ENCODE measurements at regions not wholly inside any gene's neighbourhood (a gene's known extent, or its start where the extent isn't known, plus 50 kb on each side); places are given as distances from the start of the nearest gene placed in this dataset.
"Not testable (repeated sequence)": the region's sequence is repeated elsewhere in the genome, so short reads cannot be mapped to it uniquely, and the experiment has no call there.

DNA sequence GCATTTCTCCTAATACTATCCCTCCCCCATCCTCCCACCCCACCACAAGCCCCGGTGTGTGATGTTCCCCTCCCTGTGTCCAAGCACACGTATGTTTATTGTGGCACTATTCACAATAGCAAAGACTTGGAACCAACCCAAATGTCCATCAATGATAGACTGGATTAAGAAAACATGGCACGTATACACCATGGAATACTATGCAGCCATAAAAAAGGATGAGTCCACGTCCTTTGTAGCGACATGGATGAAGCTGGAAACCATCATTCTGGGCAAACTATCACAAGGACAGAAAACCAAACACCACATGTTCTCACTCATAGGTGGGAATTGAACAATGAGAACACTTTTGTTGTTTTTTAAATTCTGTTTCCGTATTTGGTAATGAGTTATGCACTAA lies 2294.6 kb upstream of the AGA start:
- H3K27me3 ChIP-seq (ENCODE audit: low read length); H3K4me3 ChIP-seq (ENCODE audit: low read length); H3K9ac ChIP-seq (ENCODE audit: low read length); H3K79me2 ChIP-seq (ENCODE audit: low read length); H2AFZ ChIP-seq (ENCODE audit: low read length); H3K27ac ChIP-seq (ENCODE audit: low read length); H4K20me1 ChIP-seq (ENCODE audit: insufficient read depth, low read depth, low read length); H3K9me3 ChIP-seq (ENCODE audit: low read length); H3K4me2 ChIP-seq (ENCODE audit: low read depth, low read length, poor library complexity, severe bottlenecking); DNase-seq; H3K9me2 ChIP-seq (replicated peaks; ENCODE audit: insufficient read depth, low read length); H3K36me3 ChIP-seq (ENCODE audit: insufficient read depth, low read length); H3K4me1 ChIP-seq (ENCODE audit: low read length): not testable (repeated sequence)

- H3K27ac ChIP-seq (ENCODE audit: low read length), result no peak overlapping the region
- H3K9ac ChIP-seq (ENCODE audit: low read length), result no peak overlapping the region
- no peaks in the 10 kb centered on the region for H3K36me3 ChIP-seq (ENCODE audit: insufficient read depth, low read length)
- DNase-seq, result no peak
- H3K4me2 ChIP-seq (ENCODE audit: low read depth, low read length, poor library complexity, severe bottlenecking), result no peak overlapping the region
- H3K4me1 ChIP-seq (ENCODE audit: low read length), result no peaks in the 10 kb centered on the region
- H3K9me3 ChIP-seq (ENCODE audit: low read length), result no peaks in the 10 kb centered on the region
- H3K27me3 ChIP-seq (ENCODE audit: low read length), result no peaks in the 10 kb centered on the region
- H3K4me3 ChIP-seq (ENCODE audit: low read length), result no peak overlapping the region
- H2AFZ ChIP-seq (ENCODE audit: low read length), result no peak overlapping the region
- H4K20me1 ChIP-seq (ENCODE audit: insufficient read depth, low read depth, low read length), result no peaks in the 10 kb centered on the region
- H3K9me2 ChIP-seq (replicated peaks; ENCODE audit: insufficient read depth, low read length), result no peaks in the 10 kb centered on the region
- H3K79me2 ChIP-seq (ENCODE audit: low read length), result no peaks in the 10 kb centered on the region
Measured at GRCh38 chr4:179738822-179739221, 2296.6 kb upstream of the AGA start.

- H3K36me3 ChIP-seq (ENCODE audit: insufficient read depth, low read length), result no peaks in the 10 kb centered on the region
- H3K27me3 ChIP-seq (ENCODE audit: low read length), result no peaks in the 10 kb centered on the region
- H3K4me2 ChIP-seq (ENCODE audit: low read depth, low read length, poor library complexity, severe bottlenecking), result no peak overlapping the region
- no peaks in the 10 kb centered on the region for H3K79me2 ChIP-seq (ENCODE audit: low read length)
- no peak overlapping the region for H3K4me3 ChIP-seq (ENCODE audit: low read length)
- H2AFZ ChIP-seq (ENCODE audit: low read length), result no peak overlapping the region
- H3K9ac ChIP-seq (ENCODE audit: low read length), result no peak overlapping the region
- no peaks in the 10 kb centered on the region for H3K9me3 ChIP-seq (ENCODE audit: low read length)
- H3K9me2 ChIP-seq (replicated peaks; ENCODE audit: insufficient read depth, low read length), result no peaks in the 10 kb centered on the region
- DNase-seq, result no peak
- no peaks in the 10 kb centered on the region for H4K20me1 ChIP-seq (ENCODE audit: insufficient read depth, low read depth, low read length)
- no peaks in the 10 kb centered on the region for H3K4me1 ChIP-seq (ENCODE audit: low read length)
- no peak overlapping the region for H3K27ac ChIP-seq (ENCODE audit: low read length)
Measured at GRCh38 chr4:179747218-179747910, 2305.1 kb upstream of the AGA start.

- H4K20me1 ChIP-seq (ENCODE audit: insufficient read depth, low read depth, low read length), result no peaks in the 10 kb centered on the region
- no peaks in the 10 kb centered on the region for H3K36me3 ChIP-seq (ENCODE audit: insufficient read depth, low read length)
- no peaks in the 10 kb centered on the region for H3K27me3 ChIP-seq (ENCODE audit: low read length)
- no peak overlapping the region for H3K4me3 ChIP-seq (ENCODE audit: low read length)
- H3K9ac ChIP-seq (ENCODE audit: low read length), result no peak overlapping the region
- H3K9me2 ChIP-seq (replicated peaks; ENCODE audit: insufficient read depth, low read length), result no peaks in the 10 kb centered on the region
- H2AFZ ChIP-seq (ENCODE audit: low read length), result no peak overlapping the region
- H3K79me2 ChIP-seq (ENCODE audit: low read length), result no peaks in the 10 kb centered on the region
- DNase-seq, result no peak
- H3K4me2 ChIP-seq (ENCODE audit: low read depth, low read length, poor library complexity, severe bottlenecking), result no peak overlapping the region
- no peak overlapping the region for H3K27ac ChIP-seq (ENCODE audit: low read length)
- no peaks in the 10 kb centered on the region for H3K4me1 ChIP-seq (ENCODE audit: low read length)
- H3K9me3 ChIP-seq (ENCODE audit: low read length), result no peaks in the 10 kb centered on the region
Measured at GRCh38 chr4:179748837-179749236, 2306.6 kb upstream of the AGA start.

DNA sequence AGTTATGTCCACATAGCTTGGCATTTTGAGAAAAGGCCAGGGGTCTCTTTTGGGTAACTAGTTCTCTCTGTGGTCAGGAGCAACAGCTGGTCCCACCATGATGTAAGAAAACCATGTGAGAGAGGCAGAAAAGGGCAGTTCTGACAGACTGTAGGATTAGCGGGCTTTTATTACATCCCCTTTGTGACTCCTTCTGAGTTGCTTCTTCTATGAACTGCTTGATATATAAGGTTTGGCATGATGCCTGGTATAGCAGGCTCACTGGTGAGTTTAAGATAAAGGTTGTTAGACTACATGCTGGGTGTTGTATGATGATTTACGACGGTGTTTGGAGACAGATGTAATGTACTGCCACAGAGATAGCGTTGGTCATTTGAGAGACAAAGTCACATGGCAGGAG lies 2308.1 kb upstream of the AGA start:
- no peaks in the 10 kb centered on the region for H3K9me3 ChIP-seq (ENCODE audit: low read length)
- H3K9me2 ChIP-seq (replicated peaks; ENCODE audit: insufficient read depth, low read length), result no peaks in the 10 kb centered on the region
- H3K4me2 ChIP-seq (ENCODE audit: low read depth, low read length, poor library complexity, severe bottlenecking), result no peak overlapping the region
- H3K79me2 ChIP-seq (ENCODE audit: low read length), result no peaks in the 10 kb centered on the region
- no peak overlapping the region for H3K9ac ChIP-seq (ENCODE audit: low read length)
- H3K4me1 ChIP-seq (ENCODE audit: low read length), result no peaks in the 10 kb centered on the region
- no peaks in the 10 kb centered on the region for H3K27me3 ChIP-seq (ENCODE audit: low read length)
- no peak overlapping the region for H2AFZ ChIP-seq (ENCODE audit: low read length)
- DNase-seq, result no peak
- no peak overlapping the region for H3K4me3 ChIP-seq (ENCODE audit: low read length)
- H4K20me1 ChIP-seq (ENCODE audit: insufficient read depth, low read depth, low read length), result no peaks in the 10 kb centered on the region
- no peaks in the 10 kb centered on the region for H3K36me3 ChIP-seq (ENCODE audit: insufficient read depth, low read length)
- no peak overlapping the region for H3K27ac ChIP-seq (ENCODE audit: low read length)

DNA sequence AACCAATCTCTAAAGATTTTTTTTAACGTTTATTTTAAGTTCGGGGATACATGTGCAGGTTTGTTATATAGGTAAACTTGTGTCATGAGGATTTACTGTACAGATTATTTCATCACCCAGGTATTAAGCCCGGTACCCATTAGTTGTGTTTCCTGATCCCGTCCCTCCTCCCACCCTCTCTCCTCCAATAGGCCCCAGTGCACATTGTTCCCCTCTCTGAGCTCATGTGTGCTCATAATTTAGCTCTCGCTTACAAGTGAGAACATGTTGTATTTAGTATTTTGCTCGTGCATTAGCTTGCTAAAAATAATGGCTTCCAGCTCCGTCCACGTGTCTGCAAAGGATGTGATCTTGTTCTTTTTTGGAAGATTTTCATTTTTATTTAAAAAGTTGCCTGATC lies 2309.4 kb upstream of the AGA start:
- H3K27ac ChIP-seq (ENCODE audit: low read length), result no peak overlapping the region
- H3K4me1 ChIP-seq (ENCODE audit: low read length), result no peaks in the 10 kb centered on the region
- no peaks in the 10 kb centered on the region for H3K9me2 ChIP-seq (replicated peaks; ENCODE audit: insufficient read depth, low read length)
- H3K79me2 ChIP-seq (ENCODE audit: low read length), result no peaks in the 10 kb centered on the region
- no peaks in the 10 kb centered on the region for H3K27me3 ChIP-seq (ENCODE audit: low read length)
- H3K9ac ChIP-seq (ENCODE audit: low read length), result no peak overlapping the region
- H2AFZ ChIP-seq (ENCODE audit: low read length), result no peak overlapping the region
- no peak overlapping the region for H3K4me3 ChIP-seq (ENCODE audit: low read length)
- H3K36me3 ChIP-seq (ENCODE audit: insufficient read depth, low read length), result no peaks in the 10 kb centered on the region
- H4K20me1 ChIP-seq (ENCODE audit: insufficient read depth, low read depth, low read length), result no peaks in the 10 kb centered on the region
- H3K9me3 ChIP-seq (ENCODE audit: low read length), result no peaks in the 10 kb centered on the region
- DNase-seq, result no peak
- H3K4me2 ChIP-seq (ENCODE audit: low read depth, low read length, poor library complexity, severe bottlenecking), result no peak overlapping the region

GRCh38 chr4:179755322-179755721 lies 2313.1 kb upstream of the AGA start:
- DNase-seq, result no peak
- H3K4me3 ChIP-seq (ENCODE audit: low read length), result no peak overlapping the region
- H3K27me3 ChIP-seq (ENCODE audit: low read length), result no peaks in the 10 kb centered on the region
- H3K9me3 ChIP-seq (ENCODE audit: low read length), result no peaks in the 10 kb centered on the region
- no peak overlapping the region for H3K9ac ChIP-seq (ENCODE audit: low read length)
- no peaks in the 10 kb centered on the region for H4K20me1 ChIP-seq (ENCODE audit: insufficient read depth, low read depth, low read length)
- H3K9me2 ChIP-seq (replicated peaks; ENCODE audit: insufficient read depth, low read length), result no peaks in the 10 kb centered on the region
- H3K27ac ChIP-seq (ENCODE audit: low read length), result no peak overlapping the region
- H3K79me2 ChIP-seq (ENCODE audit: low read length), result no peaks in the 10 kb centered on the region
- H3K4me1 ChIP-seq (ENCODE audit: low read length), result no peaks in the 10 kb centered on the region
- H3K4me2 ChIP-seq (ENCODE audit: low read depth, low read length, poor library complexity, severe bottlenecking), result no peak overlapping the region
- no peaks in the 10 kb centered on the region for H3K36me3 ChIP-seq (ENCODE audit: insufficient read depth, low read length)
- H2AFZ ChIP-seq (ENCODE audit: low read length), result no peak overlapping the region

DNA sequence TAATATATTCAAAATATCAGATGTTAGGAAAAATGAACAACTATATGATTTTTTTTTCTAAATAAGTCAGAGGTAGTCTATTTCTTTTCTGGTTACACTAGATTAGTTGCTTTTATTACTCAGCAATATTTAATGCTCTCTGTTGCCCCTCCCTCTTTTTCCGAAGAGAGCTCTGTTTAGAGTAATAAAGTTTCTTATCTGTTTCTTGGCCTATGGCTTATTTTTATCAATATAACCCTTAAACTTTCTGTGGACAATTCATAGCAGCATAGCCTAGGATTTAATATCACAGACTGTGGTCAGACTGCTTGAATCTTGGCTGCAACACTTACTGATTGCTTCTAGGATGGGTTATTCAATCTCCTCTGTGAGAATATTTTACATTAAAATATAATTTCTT lies 2315.4 kb upstream of the AGA start:
- Histone ChIP-seq H3K9ac (ENCODE audit: low read length) (no peak overlapping the region), H3K27ac (ENCODE audit: low read length) (no peak overlapping the region), H3K4me1 (ENCODE audit: low read length) (no peaks in the 10 kb centered on the region), H4K20me1 (ENCODE audit: insufficient read depth, low read depth, low read length) (no peaks in the 10 kb centered on the region), H3K79me2 (ENCODE audit: low read length) (no peaks in the 10 kb centered on the region), H3K4me2 (ENCODE audit: low read depth, low read length, poor library complexity, severe bottlenecking) (no peak overlapping the region), H3K9me2 (replicated peaks; ENCODE audit: insufficient read depth, low read length) (no peaks in the 10 kb centered on the region), H3K36me3 (ENCODE audit: insufficient read depth, low read length) (no peaks in the 10 kb centered on the region), H2AFZ (ENCODE audit: low read length) (no peak overlapping the region), H3K9me3 (ENCODE audit: low read length) (no peaks in the 10 kb centered on the region), H3K4me3 (ENCODE audit: low read length) (no peak overlapping the region), H3K27me3 (ENCODE audit: low read length) (no peaks in the 10 kb centered on the region)
- no peak for DNase-seq

DNA sequence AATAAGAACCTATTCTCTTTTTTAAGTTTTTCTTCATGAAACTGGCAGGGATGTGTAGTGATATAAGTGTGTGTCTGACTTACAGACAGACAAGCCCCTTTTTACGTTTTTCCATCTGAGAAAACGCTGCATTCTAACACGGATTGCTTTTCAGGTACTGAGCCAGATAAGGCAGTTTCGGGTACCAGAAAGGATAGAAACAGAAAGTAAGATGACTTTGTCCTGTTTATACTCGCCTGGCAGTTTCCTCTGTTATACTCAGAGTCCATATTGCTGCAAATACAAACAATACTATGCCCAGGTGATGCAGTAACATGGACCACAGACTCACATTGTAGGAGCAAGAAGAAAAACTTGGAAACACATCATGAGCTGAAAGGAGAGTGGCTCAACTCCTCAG lies 2320.6 kb upstream of the AGA start:
- H3K36me3 ChIP-seq (ENCODE audit: insufficient read depth, low read length), result no peaks in the 10 kb centered on the region
- H3K27me3 ChIP-seq (ENCODE audit: low read length), result no peaks in the 10 kb centered on the region
- no peaks in the 10 kb centered on the region for H4K20me1 ChIP-seq (ENCODE audit: insufficient read depth, low read depth, low read length)
- no peaks in the 10 kb centered on the region for H3K9me3 ChIP-seq (ENCODE audit: low read length)
- no peak overlapping the region for H3K4me2 ChIP-seq (ENCODE audit: low read depth, low read length, poor library complexity, severe bottlenecking)
- H3K4me1 ChIP-seq (ENCODE audit: low read length), result no peaks in the 10 kb centered on the region
- no peak overlapping the region for H3K27ac ChIP-seq (ENCODE audit: low read length)
- H3K9me2 ChIP-seq (replicated peaks; ENCODE audit: insufficient read depth, low read length), result no peaks in the 10 kb centered on the region
- no peaks in the 10 kb centered on the region for H3K79me2 ChIP-seq (ENCODE audit: low read length)
- no peak overlapping the region for H2AFZ ChIP-seq (ENCODE audit: low read length)
- H3K4me3 ChIP-seq (ENCODE audit: low read length), result no peak overlapping the region
- no peak for DNase-seq
- H3K9ac ChIP-seq (ENCODE audit: low read length), result no peak overlapping the region
